HT1080 (cell line): ENCODE measurements at regions not wholly inside any gene's neighbourhood (a gene's known extent, or its start where the extent isn't known, plus 50 kb on each side); places are given as distances from the start of the nearest gene placed in this dataset.
"Not testable (repeated sequence)": the region's sequence is repeated elsewhere in the genome, so short reads cannot be mapped to it uniquely, and the experiment has no call there.

ENCODE experiments used
- DNase-seq: peaks from one replicate; pipeline ENCODE4 v3.0.0-alpha.2; 2015; ENCODE audit warnings: low read depth

GRCh38 chr16:14384745-14385144 lies 245.3 kb downstream of the PARN start:
- no peak for DNase-seq

DNA sequence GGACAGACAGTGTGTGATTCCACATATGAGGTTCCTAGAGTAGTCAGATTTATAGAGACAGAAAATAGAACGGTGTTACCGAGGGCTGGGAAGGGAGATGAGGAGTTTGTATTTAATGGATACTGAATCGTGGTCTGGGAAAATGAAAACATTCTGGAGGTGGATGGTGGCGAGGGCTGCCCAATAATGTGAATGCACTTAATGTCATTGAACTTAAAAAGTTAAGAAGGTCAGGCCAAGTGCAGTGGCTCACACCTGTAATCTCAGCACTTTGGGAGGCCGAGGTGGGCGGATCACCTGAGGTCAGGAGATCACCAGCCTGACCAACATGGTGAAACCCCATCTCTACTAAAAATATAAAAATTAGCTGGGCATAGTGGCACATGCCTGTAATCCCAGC lies 246.2 kb downstream of the PARN start:
- DNase-seq, result not testable (repeated sequence)

DNA sequence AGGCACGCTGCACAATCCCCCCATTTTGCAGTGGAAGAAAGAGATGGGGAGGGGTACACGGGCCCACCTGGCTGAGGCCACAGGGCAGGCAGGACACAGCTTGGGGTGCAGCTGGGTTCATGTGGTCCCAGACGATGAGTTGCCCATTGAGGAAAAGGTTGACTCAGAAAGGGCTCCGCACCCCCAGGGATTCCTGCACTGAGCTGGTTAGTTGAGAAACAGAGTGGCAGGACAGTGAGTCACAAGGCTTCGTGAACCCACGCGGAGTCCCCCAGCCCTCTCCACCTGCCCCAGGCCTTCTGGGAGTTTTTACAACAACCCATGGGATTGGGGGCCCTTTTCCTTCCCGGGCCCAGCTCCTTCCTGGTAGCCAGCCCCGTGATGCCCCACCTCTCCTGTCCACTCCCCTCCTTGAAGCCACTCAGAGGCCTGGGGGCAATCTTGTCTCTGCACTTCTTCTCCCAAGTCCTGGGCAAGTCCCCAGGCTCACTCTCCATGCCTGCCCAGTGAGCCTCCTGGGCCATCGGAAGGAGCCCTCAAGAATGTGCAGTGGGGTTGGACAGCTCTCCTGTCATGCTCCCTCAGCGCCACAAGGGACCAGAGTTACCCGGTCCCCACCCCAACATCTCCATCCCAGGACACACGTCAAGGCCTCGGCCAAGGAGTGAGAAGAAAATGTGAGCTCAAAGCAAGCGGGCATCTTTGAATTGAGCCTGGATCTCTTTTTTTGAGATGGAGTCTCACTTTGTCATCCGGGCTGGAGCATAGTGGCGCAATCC lies 251.2 kb downstream of the PARN start:
- peak; percentile 15 for DNase-seq

GRCh38 chr16:14378131-14378551 lies 251.9 kb downstream of the PARN start:
- peak; percentile 34 for DNase-seq

DNA sequence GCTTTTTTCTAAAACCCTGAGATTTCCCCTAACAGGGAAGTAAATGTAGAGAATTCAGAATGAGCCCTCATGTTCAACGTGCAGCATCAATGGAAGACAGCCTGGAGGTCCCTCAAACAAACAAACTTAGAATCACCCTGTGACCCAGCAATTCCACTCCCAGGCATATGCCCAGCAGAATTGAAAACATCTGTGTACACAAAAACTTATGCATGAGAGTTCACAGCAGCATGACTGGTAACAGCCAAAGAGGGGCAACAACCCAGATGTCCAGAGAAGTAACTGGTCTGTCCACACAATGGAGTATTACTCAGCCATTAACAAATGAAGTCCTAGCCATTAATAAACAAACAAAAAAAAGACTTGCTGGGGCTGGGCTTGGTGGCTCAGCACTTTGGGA lies 252.7 kb downstream of the PARN start:
- no peak for DNase-seq

GRCh38 chr16:14375132-14375491 lies 254.9 kb downstream of the PARN start:
- DNase-seq, result no peak

DNA sequence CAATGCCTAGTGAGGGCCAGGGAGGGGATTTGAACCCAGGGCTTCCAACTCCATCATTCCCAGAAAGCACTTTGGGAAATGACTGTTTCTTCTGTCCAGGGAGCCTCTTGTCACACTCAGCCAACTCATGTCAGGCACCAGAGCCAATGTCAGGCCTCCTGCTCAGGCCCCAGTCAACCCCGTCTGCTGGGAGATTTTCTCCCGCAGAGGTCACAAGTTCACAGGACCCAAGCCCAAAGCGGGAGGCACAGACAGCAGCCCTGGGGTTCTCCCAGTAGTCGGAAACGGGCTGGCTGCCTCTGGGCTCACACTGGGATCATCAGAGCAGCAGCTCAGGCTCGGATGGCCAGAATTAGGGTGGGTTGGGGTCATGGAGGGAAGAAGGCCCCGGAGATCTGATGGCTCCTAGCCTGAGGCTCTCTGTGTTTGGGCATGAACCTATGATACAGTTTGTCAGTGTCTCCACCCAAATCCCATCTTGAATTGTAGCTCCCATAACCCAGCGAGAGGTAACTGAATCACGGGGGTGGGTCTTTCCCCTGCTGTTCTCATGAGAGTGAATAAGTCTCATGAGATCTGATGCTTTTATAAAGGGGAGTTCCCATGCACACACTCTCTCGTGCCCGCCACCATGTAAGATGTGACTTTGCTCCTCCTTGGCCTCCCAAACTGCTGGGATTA lies 255.5 kb downstream of the PARN start:
- DNase-seq, result no peak

DNA sequence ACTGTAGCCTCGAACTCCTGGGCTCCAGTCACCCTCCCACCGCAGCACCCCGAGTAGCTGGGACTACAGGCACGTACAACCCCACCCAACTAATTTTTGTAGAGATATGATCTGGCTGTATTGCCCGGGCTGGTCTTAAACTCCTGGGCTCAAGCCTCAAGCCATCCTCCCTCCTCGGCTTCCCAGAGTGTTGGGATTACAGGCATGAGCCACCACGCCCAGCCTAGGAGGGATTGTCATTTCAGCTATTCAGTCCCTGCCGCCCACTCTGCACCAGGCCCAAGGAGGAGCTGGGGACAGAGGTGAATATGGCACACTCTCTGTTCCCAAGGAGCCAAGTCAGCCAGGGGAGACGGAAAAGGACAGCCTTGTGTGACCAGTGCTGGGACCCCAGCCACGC lies 256.2 kb downstream of the PARN start:
- DNase-seq, result no peak

DNA sequence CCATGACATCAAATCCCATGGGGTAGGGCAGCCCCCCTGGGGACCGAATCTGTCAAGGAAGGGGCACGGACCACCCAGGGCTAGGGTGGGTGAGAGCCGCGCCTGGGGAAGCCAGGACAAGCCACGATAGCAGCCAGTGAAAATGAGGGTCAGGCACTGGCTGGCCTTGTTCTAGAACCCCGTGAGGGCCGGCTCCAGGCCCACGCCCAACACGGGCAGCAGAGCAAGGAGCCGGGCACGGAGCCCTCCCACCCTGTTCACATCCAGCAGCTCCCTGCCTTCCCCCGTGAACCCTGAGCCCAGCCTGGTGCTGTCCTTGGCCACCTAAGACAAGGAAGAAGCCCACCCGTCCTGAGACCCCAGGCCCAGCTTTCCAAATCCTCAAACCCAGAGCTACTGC lies 256.7 kb downstream of the PARN start:
- DNase-seq, result no peak

DNA sequence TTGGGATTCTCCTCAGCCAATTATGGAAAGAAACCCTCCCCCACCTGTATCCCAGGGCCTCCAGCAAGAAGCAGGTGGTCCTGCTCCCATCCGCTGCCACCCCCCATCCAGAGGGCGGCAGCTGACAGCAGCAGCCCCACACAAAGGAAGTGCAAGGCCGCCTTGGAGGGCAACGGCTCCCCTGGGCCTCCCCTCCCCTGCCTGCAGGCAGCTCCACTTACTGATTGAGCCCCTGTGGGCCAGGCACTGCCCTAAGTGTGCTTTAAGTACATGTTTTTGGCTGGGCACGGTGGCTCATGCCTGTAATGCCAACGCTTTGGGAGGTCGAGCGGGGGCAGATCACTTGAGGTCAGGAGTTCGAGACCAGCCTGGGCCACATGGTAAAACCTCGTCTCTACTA lies 257.6 kb downstream of the PARN start:
- DNase-seq, result no peak

- DNase-seq, result no peak
These were observed 258.2 kb downstream of the PARN start for GRCh38 chr16:14371778-14372431.

DNA sequence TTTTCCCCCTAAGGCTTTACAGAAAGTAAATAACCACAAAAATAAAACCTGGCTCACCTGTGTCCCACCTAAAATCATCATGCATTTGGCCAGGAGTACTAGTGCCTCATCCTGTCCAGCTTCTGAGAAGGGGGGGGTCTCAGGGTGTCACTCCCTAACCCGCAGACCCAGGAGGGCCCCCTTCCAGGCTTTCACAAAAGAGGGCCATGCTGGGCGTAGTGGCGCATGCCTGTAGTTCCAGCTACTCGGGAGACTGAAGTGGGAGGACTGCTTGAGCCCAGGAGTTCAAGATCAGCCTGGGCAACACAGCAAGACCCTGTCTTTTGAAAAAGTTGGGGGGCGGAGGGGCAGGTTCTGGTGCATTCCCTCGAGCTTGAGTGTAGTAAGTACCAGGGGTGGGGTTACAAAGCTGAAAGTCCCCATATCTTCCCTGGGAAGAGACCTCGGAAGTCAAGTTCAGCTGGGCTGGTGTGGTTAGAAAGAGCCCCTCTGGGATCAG lies 259.3 kb downstream of the PARN start:
- DNase-seq, result no peak

- no peak for DNase-seq
These were observed 260.1 kb downstream of the PARN start for GRCh38 chr16:14369734-14370598.

GRCh38 chr16:14368399-14368798 lies 261.7 kb downstream of the PARN start:
- no peak for DNase-seq

- DNase-seq, result no peak
These were observed 262.9 kb downstream of the PARN start for GRCh38 chr16:14366974-14367707.

DNA sequence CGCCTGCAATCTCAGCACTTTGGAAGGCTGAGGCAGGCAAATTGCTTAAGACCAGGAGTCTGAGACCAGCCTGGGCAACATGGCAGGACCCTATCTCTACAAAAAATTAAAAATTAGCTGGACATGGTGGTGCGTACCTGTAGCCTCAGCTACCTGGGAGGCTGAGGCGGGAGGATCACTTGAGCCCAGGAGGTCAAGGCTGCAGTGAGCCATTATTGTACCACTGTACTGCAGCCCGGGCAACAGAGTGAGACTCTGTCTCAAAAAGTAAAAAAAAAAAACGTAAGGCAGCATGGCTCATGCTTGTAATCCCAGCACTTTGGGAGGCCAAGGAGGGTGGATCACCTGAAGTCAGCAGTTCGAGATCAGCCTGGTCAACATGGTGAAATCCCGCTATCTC lies 263.6 kb downstream of the PARN start:
- no peak for DNase-seq

- no peak for DNase-seq
These were observed 264.7 kb downstream of the PARN start for GRCh38 chr16:14365200-14365851.

GRCh38 chr16:14364386-14365199 lies 265.5 kb downstream of the PARN start:
- peak; percentile 29 for DNase-seq

GRCh38 chr16:14364112-14364385 lies 266.0 kb downstream of the PARN start:
- no peak for DNase-seq
